WI38 (cell line): ENCODE measurements at regions not wholly inside any gene's neighbourhood (a gene's known extent, or its start where the extent isn't known, plus 50 kb on each side); places are given as distances from the start of the nearest gene placed in this dataset.

Experiments used
- H3K4me3 ChIP-seq: 2 replicates; pipeline ENCODE4 v1.5.1; 2011; ENCODE audit warnings: low read depth, mild to moderate bottlenecking, control low read depth, low read length
- CTCF ChIP-seq: IDR thresholded peaks from 2 replicates; pipeline ENCODE4 v1.5.1; 2012; ENCODE audit warnings: low read depth, mild to moderate bottlenecking, control low read depth, low read length

- no peak overlapping the region for H3K4me3 ChIP-seq
- no peak for TF ChIP-seq CTCF
Measured at GRCh38 chr6:163802267-163802666, 387.7 kb downstream of the QKI start.

GRCh38 chr6:163797296-163797845 lies 382.9 kb downstream of the QKI start:
- TF ChIP-seq CTCF, result no peak
- no peak overlapping the region for H3K4me3 ChIP-seq

GRCh38 chr6:163793011-163793983 lies 378.8 kb downstream of the QKI start:
- no peak for TF ChIP-seq CTCF
- no peak overlapping the region for H3K4me3 ChIP-seq

GRCh38 chr6:163790266-163790840 lies 375.8 kb downstream of the QKI start:
- no peak overlapping the region for H3K4me3 ChIP-seq
- TF ChIP-seq CTCF, result no peak

GRCh38 chr6:163789199-163789810 lies 374.8 kb downstream of the QKI start:
- no peak for TF ChIP-seq CTCF
- no peak overlapping the region for H3K4me3 ChIP-seq

- TF ChIP-seq CTCF, result no peak
- no peak overlapping the region for H3K4me3 ChIP-seq
Measured at GRCh38 chr6:163786995-163787671, 372.6 kb downstream of the QKI start.
